Glutamatergic neuron (in vitro differentiated cells): ENCODE measurements at regions not wholly inside any gene's neighbourhood (a gene's known extent, or its start where the extent isn't known, plus 50 kb on each side); places are given as distances from the start of the nearest gene placed in this dataset.

ENCODE experiments used
- DNase-seq: peaks from one replicate; pipeline ENCODE4 v3.0.0; 2022
- H3K27ac Mint-ChIP-seq: one replicate; pipeline ENCODE4 v1.8.0; 2020; ENCODE audit warnings: mild to moderate bottlenecking, mixed read lengths, inconsistent platforms; ENCODE audit not compliant: unreplicated experiment
- H3K27me3 Mint-ChIP-seq: one replicate; pipeline ENCODE4 v1.8.0; 2020; ENCODE audit warnings: mild to moderate bottlenecking, moderate library complexity, mixed read lengths, inconsistent platforms; ENCODE audit not compliant: unreplicated experiment
- H3K36me3 Mint-ChIP-seq: one replicate; pipeline ENCODE4 v1.8.0; 2020; ENCODE audit warnings: mild to moderate bottlenecking, mixed read lengths, inconsistent platforms; ENCODE audit not compliant: unreplicated experiment
- H3K4me1 Mint-ChIP-seq: one replicate; pipeline ENCODE4 v1.8.0; 2020; ENCODE audit warnings: mild to moderate bottlenecking, low read depth, mixed read lengths, inconsistent platforms; ENCODE audit not compliant: unreplicated experiment
- H3K4me3 Mint-ChIP-seq: one replicate; pipeline ENCODE4 v1.8.0; 2020; ENCODE audit warnings: mild to moderate bottlenecking, mixed read lengths, inconsistent platforms; ENCODE audit not compliant: unreplicated experiment
- H3K9me3 Mint-ChIP-seq: one replicate; pipeline ENCODE4 v1.8.0; 2020; ENCODE audit warnings: mild to moderate bottlenecking, moderate library complexity, mixed read lengths, inconsistent platforms; ENCODE audit not compliant: unreplicated experiment
- TF ChIP-seq, protein P1 (sequence below): fragments of 200-600 bp; sonication (generic); IDR thresholded peaks from one replicate; pipeline ENCODE4 v1.5.0; 2021; ENCODE audit not compliant: partially characterized antibody, unreplicated experiment

- Mint-ChIP-seq H3K27ac (no peak overlapping the region), H3K4me1 (no peaks in the 10 kb centered on the region), H3K4me3 (no peak overlapping the region), H3K36me3 (no peaks in the 10 kb centered on the region), H3K27me3 (peaks cover 3% of the 10 kb centered on the region), H3K9me3 (no peaks in the 10 kb centered on the region)
- DNase-seq: no peak
- TF ChIP-seq, protein P1, sequence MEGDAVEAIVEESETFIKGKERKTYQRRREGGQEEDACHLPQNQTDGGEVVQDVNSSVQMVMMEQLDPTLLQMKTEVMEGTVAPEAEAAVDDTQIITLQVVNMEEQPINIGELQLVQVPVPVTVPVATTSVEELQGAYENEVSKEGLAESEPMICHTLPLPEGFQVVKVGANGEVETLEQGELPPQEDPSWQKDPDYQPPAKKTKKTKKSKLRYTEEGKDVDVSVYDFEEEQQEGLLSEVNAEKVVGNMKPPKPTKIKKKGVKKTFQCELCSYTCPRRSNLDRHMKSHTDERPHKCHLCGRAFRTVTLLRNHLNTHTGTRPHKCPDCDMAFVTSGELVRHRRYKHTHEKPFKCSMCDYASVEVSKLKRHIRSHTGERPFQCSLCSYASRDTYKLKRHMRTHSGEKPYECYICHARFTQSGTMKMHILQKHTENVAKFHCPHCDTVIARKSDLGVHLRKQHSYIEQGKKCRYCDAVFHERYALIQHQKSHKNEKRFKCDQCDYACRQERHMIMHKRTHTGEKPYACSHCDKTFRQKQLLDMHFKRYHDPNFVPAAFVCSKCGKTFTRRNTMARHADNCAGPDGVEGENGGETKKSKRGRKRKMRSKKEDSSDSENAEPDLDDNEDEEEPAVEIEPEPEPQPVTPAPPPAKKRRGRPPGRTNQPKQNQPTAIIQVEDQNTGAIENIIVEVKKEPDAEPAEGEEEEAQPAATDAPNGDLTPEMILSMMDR: no peak
Measured at GRCh38 chr4:30945586-30945985, 225.4 kb downstream of the PCDH7 start.

DNA sequence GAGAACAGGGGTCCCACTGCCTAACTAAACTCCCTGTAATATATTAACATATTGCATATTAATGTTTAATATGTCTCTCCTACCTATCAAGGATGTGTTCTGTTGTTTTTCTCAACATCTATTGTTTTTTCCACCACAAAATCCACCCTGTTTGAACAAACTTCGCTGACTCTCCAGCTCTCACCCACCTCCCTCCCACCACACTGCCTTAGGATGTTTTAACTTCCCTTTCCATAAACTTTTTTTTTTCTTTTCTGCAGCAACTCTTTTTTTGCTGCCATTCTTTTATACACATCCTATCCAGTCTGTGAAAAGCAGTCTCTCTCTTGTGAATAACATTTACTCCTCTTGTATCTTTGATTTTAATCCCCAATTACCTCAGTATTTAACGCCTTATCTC, 226.1 kb downstream of the PCDH7 start:
- no peak overlapping the region for H3K27ac Mint-ChIP-seq
- no peaks in the 10 kb centered on the region for H3K36me3 Mint-ChIP-seq
- H3K27me3 Mint-ChIP-seq: peaks cover 3% of the 10 kb centered on the region
- DNase-seq: no peak
- H3K4me3 Mint-ChIP-seq: no peak overlapping the region
- TF ChIP-seq, protein P1: no peak
- no peaks in the 10 kb centered on the region for H3K4me1 Mint-ChIP-seq
- H3K9me3 Mint-ChIP-seq: no peaks in the 10 kb centered on the region

DNA sequence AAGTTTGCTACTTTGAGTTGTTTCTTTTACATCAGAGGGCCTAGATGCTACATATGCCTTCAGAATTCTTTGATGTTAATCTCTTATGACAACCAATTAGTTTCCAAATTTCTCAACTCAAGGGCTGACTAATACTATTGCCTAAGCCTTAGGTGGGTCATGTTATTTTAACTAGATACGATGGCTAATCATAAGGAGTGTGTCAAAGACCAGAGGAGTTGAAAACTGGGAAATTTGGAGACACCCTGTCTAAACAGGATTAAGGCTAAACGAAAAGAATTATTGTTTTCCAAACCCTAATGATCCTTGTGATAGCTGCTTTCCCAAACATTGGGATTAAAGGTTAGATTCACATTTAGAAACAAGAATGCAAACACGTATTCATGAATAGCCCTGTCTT, 228.5 kb downstream of the PCDH7 start:
- TF ChIP-seq, protein P1: no peak
- H3K4me1 Mint-ChIP-seq: no peaks in the 10 kb centered on the region
- H3K4me3 Mint-ChIP-seq: no peak overlapping the region
- H3K27me3 Mint-ChIP-seq: peaks cover 3% of the 10 kb centered on the region
- H3K36me3 Mint-ChIP-seq: no peaks in the 10 kb centered on the region
- H3K27ac Mint-ChIP-seq: no peak overlapping the region
- no peak for DNase-seq
- H3K9me3 Mint-ChIP-seq: no peaks in the 10 kb centered on the region

- no peak for DNase-seq
- no peaks in the 10 kb centered on the region for H3K9me3 Mint-ChIP-seq
- TF ChIP-seq, protein P1: no peak
Measured at GRCh38 chr4:30950737-30951136, 230.6 kb downstream of the PCDH7 start.

DNA sequence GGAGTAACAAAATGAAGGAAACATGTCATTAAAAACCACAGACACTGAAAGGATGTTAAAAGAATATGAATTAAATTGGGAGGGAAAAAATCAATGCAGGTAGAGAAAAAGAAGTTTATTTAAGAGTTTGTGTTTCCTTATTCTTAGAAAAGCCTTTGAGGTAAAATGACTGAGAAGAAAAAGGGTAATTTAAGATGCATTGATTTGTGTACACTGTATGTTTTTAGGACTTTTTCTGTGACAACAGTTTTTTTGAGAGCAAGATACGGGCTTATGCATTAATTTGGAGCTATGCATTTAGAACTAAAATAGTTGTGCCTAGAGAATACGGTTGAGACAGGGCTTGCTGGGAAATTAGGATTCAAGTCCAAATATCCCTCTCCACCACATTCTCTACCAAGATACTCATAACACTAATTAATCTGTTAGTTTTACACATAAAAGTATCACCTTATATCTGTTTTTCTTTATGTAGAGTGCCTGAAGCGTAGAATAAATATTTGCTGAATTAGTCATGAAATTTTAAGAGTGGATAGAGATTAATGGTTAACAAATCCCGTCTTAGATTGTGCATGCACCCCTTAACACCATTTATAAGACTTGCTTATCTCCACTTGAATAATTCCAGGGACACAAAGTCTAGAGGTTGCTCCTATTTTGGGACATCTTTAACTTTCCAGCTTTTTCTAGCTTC, 232.5 kb downstream of the PCDH7 start:
- H3K4me3 Mint-ChIP-seq: no peak overlapping the region
- H3K9me3 Mint-ChIP-seq: no peaks in the 10 kb centered on the region
- H3K36me3 Mint-ChIP-seq: no peaks in the 10 kb centered on the region
- H3K27me3 Mint-ChIP-seq: no peaks in the 10 kb centered on the region
- DNase-seq: no peak
- TF ChIP-seq, protein P1: no peak
- H3K27ac Mint-ChIP-seq: no peak overlapping the region
- no peaks in the 10 kb centered on the region for H3K4me1 Mint-ChIP-seq

More at GRCh38 chr4:30950737-30951136, 230.6 kb downstream of the PCDH7 start:
- Mint-ChIP-seq H3K4me1 (no peaks in the 10 kb centered on the region), H3K36me3 (no peaks in the 10 kb centered on the region), H3K27me3 (peaks cover 1% of the 10 kb centered on the region), H3K4me3 (no peak overlapping the region), H3K27ac (no peak overlapping the region)
